GM18519 (cell line): ENCODE measurements at regions not wholly inside any gene's neighbourhood (a gene's known extent, or its start where the extent isn't known, plus 50 kb on each side); places are given as distances from the start of the nearest gene placed in this dataset.

ENCODE experiments used
- ATAC-seq: cut with Tn5 transposase; IDR thresholded peaks from one replicate; pipeline ENCODE4 v1.9.1; 2021; ENCODE audit warnings: mild to moderate bottlenecking, moderate library complexity; ENCODE audit not compliant: unreplicated experiment, low FRiP score

DNA sequence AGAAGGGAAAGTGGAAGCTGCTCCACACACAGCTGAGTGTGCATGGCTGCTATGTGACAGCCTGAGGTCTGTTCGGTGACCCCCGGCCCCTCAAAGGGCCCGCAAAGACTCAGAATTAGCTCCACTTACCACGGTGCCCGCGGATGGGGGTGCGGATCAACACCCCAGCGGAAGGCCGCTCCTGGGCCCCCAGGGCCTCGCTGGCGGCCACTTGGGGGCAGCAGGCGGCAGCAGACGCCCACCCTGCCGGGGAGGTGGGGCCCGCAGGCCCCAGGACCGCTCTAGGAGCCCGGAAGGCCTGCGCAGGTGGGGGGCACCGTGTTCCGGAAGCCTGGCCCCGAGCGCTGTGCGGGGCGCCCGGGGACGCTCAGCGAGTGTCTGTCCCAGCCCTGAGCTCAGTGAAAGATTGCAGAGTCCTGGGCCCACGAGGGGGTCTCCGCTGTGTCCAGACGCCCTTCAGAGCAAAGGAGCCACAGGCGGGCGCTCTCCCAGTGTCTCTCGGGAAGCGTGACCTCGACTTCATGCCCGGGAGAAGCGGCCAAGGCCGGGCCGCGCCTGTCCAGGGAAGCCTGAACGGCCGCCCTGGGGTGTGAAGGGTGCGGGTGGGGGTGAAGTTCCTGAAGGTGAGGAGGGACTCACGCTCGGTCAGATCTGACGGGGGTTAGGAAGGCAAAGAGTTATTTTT lies 118.7 kb downstream of the VAPA start:
- no peak for ATAC-seq

DNA sequence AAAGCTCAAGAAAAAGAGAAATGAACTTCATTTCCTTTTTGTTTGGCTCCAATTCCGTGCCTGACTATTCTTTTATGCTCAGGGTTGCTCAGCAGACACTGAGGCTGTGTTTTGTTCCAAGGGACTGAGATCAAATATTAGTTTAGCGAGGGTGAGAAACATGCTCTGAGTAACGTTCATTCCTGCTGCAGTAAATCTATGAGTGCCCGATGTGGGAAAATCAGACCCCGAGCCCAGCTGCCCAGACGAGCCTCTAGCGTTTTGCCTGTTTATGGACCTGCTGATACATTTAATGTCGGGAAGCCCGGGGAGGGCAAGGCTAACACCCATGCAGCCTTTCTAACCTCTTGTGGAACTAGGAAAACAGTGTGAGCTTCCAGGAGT lies 119.2 kb downstream of the VAPA start:
- no peak for ATAC-seq

DNA sequence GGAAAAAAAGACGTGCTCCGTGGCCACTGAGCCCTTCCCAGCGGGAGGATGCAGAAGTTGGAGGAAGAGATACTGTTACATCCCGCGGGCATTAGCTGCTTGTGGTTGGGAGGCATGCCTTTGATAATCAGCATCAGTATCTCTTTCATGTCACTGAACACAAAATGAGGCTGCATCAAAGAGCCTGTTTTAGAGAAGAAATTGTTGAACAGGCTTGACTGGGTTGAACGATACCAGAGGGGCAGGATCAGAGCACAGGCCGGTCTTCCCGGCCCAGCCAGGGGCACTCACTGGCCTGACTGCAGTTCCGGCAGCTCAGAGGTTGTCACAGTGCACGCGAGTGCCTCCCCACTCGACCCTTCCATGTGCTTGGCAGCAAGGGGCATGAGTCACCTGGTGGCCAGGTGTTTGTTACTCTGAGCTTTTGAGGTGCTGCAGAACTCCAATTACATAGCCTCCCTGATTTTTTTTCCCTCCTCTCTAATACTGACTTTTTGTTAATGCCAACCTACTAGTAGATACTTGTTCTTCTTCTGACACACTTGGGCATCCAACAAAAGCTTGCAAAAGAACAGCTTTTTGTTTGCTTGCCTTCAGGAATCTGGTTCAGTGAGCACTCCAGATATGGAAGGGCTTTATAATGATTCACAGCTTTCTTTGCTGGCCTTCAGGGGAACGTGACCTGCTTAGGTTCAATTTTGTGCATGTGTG lies 121.6 kb downstream of the VAPA start:
- ATAC-seq = no peak

DNA sequence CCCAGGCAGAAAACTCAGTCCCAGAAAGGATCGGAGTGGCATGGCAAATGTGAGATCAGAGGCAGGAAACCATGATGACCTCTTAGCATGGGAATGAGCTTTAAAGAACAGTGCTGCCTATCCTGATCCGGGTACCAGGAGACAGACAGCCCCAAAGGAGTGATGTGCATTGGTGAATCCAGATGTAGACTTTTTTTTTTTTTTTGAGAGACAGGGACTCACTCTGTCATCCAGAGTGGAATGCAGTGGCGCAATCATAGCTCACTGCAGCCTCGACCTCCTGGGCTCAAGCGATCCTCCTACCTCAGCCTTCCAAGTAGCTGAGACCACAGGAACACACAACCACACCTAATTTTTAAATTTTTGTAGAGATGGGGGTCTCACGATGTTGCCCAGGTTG lies 122.7 kb downstream of the VAPA start:
- no peak for ATAC-seq

DNA sequence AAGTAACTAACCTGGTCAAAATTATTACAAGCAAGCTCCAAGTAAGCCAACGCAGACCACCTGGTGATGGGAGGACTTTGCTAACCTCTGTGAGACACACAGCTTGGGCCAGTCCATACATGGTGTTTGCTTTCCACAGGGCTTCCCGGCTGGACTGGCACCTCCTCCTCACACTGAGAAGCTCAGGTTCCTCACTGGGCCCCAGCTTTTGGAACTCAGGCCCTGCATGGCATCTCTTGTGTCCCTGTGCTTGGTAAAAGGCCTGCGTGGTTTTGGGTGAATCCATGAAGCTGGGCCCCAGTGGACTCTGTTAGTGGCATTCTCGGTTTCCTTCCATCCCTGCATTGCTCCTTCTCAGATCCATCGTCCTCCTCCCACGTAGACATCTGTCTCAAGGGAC lies 123.4 kb downstream of the VAPA start:
- ATAC-seq = no peak

DNA sequence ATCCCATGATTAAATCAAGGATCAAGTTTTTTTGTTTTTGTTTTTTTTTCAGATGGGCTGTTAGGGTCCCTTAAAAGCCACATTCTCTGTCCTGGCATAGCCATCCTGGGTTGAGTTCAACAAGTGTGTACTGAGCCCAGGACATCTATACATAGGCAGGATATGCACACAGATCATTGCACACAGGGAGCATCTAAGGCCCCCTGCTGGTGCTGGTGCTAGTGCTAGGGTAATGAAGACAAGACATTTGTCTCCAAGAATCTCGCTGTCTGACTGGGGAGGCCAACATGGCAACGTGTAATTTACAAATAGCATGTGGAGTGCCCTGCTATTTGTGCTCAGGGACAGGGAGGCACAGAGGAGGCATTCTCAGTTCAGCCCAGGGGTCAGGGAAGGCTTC lies 124.5 kb downstream of the VAPA start:
- ATAC-seq = no peak

DNA sequence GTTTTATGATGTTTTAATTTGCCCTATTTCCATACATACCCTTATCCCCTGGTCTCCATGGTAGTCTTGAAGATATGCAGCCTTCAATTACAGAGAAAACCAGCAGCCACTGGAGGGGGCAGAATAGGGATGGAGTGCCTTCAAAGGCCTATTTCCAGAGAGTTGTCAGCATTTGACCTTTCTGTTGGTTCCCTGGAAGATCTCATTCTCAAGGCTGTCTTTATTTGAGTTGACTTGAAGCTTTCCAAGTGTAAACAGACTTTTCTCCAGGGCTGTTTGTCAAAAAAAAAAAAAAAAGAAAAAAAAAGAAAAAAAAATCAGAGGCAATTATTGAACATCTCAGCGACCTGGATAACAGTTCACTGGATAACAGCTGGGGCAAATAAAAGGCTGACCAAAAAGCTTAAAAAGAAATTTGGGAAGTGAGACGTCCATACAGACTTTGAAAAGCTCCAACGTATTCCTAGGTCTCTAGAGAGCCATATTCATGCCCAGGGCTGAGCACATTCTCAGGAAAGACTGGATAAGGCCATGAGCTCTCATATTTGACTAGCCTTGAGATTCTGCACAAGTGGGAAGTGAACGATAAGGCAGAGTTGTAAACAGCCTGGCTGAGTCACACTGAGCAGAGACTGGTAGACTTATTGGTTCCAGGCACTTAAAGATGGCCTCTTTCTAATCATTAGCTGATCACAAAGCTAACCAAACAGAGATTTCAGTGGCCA lies 126.6 kb downstream of the VAPA start:
- ATAC-seq = no peak

DNA sequence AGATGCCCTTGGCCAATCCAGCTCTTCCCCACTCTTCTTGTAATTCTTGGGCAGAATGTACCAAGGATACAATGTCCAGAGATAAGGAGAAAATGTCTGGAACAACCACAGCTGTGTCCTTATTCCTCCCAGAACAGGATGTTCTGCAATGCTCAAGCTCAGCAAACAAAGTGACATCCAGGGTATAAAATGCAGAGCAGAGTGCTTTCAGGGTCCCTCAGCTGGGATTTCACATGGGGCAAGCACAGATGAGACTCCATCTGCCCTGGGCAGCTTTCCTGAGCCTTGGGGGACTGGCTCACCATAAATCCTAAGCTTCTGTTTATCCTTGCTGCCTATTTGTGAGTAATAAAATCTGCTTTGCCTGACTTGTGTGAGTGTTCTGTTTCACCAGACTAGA lies 127.4 kb downstream of the VAPA start:
- no peak for ATAC-seq

DNA sequence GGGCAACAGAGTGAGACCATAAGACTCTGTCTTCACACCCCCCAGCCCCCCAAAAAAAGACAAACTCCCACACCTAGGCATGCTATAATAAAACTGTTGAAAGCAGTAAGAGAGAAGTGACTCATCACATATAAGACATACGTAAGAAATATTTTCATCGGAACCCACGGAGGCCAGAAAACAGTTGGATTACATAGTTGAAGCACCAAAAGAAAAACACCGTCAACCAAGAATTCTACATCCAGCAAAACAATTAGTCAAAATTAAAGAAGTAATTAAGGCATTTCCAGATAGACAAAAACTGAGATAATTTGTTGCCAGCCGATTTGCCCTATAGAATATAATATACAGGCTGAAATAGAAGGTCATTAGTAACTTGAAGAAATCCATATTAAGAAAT lies 128.7 kb downstream of the VAPA start:
- no peak for ATAC-seq

DNA sequence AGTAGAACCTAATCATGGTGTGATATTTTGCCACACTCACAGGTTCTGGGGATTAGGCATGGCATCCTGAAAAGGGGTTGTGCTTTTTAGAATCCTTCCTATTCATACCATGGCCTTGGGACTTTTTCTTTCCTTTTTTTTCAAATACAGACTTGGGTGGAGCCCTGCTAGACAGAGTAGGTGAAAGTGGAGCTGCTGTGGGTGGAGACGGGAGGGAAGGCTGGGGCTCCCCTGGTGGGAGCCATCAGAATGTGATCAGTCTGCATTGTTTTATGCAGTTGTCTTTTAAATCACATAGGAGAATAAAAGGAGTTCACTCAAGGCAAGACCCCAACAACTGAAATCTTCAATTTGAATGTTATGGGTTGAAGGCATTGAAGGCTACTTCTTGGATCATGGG lies 130.2 kb downstream of the VAPA start:
- ATAC-seq = no peak

DNA sequence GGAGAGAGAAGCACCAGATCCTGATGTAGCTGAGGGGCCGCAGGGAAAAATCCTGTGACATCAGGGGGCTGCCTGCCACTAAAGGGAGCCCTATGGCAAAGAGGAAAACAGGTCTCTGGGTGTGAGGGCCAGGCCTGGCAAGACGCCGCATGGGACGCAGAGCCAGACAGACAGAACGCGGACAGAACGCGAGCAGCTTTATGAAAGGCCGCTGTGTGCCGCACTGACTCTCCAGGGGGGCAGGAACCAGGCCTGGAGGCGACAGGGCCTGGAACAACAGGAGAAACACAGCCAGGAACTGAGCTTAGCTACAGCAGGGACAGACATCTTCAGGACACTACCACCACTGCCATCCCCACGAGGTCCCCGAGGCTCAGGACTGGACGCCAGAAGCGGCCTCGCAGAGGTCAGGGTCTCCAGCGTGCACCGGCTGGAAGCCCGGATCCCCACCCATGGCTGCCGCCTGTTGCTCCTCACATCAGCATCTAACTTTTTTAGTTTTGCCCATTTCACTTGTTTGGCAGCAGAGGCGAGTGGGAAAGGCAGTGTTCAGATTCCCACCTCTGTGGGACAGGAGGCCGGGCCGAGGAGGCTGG lies 131.6 kb downstream of the VAPA start:
- no peak for ATAC-seq

DNA sequence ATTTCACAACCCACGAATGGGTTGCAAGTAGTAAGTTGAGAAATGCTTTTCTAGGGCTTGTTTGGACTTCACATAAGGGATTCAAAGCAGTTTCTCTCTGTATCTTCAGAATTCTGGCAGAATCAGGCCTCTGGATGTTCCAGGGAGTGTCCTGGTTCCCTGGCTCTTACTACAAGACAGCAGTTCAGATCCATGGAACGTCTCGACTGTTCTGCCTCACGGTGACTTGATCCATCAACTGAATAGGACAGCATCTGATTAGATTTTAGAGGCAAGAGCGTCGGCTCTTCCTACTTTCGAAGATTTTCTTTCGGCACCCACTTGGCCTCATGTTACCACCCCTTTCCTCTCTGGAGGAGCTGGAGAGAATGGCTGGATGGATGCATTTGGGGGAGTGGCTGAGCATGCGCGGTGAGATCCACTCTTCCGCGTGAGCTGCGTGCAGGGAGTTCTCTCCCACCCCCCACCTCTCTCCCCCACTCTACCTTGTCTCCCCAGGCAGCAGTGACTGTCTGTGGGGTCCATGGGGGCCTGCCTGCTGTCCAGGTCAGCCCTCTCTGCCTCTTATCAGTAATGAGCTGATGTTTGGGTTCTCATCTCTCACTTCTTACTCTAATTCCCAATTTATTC lies 132.5 kb downstream of the VAPA start:
- ATAC-seq = no peak

DNA sequence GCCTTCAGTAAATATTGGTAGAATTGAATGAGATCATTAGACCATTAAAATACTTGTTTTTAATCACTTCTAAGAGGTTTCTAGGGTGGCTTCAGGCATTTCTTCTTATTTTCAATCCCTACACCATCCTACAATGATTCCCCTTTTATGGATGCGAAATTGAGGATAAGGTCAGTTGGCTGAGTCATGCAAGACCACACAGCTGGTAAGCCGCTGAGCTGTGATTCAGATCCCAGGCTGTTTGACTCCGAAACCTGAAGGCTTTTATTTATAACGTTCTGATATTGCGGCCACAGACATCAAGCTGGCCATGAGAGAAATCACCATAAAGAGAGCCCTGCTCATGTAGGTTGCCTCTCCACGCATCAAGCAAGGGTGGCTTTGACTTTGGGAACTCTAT lies 133.4 kb downstream of the VAPA start:
- ATAC-seq = no peak

DNA sequence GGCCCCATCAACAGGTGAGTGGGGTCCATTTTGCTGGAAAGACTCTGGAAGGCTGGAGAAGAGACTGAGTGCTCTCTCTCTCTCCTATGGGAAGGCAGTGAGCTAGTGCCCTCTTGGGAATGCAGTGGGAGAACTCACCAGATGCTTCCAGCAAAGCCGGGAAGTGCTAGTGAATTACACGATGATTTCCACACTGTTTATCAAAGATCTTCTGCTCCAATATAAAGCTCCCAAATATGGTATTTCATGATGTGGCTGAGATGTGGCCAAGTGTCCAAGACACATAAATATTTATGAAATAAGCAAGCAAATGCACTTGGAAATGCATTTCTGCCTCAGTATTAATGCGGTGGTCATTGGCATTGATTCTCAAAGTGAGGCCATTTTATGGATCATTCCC lies 135.9 kb downstream of the VAPA start:
- no peak for ATAC-seq

DNA sequence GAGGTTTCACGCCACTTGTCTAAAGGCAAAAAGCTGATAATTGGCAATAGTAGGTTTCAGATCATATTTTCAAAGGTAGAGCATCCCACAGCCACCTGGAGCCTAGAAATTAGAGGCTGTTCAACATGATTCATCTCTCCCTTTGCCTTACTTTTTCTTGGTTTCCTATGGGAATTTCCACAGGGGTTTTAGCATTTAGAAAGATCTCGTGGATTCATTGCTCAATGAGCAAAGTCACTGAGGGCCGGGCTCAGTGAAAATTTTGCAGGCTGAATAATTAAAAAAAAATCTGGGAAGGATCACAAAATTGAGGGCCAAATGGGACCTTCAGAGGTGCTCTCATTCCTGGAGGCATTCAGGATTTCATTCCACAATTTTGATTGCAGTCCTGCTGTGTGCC lies 137.1 kb downstream of the VAPA start:
- ATAC-seq = no peak

DNA sequence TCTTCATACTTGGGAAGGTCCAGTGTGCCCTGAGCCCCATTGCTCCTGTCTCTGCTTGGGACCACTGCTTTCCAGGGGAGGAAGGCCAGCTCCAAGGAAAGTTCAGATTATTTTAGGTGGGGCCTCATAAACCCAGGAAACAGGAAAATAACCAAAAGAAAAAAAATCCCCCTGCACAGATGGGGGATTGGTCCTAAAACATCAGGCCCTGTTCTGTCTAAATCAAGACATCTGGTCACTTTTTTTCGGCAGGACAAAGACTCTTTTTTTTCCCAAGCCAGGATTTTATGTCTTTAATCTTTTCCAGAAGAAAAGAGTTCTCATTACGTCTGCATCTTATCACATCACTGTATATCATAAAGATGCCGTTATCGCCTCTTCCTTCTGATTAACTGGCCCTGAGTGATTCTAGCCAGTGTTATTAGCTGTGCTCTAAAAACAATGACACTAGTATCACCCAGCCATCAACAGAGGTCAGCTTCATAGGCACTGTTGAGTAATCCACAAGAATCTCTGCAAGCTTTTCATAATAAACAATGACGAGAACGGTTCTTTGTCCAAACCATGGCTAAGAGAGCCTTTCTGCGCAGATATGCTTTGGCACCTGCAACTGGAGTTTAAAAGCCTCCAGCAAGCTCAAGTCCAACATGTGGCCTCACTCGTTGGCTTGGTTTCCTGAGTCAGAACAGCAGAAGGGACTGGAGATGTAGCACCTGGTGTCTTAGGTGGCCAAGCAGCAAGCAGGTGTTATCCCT lies 138.2 kb downstream of the VAPA start:
- ATAC-seq = no peak

DNA sequence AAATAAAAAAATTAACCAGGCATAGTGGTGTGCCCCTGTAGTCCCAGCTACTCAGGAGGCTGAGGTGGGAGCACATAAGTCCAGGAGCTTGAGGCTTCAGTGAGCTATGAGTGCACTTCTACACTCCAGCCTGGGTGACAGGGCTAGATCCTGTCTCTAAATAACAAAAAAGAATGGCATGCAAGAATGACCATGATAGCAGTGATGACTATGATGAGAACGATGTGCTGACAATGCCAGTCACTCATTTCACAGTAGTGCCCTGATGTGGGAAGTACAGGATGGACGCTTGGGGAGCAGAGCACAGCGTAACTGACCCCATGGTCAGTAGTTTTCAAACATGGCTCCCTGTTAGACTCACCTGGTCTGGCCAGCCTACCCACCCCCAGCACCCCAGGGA lies 139.1 kb downstream of the VAPA start:
- no peak for ATAC-seq

DNA sequence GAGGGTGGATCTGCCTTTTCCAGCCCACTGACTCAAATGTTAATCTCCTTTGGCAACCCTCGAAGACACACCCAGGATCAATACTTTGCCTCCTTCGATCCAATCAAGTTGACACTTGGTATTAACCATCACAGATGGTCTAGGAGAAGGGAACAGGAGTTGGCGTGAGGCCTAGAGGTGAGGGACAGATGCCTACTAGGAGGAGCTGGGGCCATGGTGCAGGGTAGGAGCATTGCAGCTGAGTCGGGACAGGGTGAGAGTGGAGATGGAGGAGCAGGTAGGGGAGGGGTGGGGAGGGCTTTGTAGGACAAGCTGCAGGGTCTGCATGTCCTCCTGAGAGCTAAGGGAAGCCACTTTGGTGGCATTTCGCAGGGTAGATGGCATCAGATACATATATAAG lies 140.0 kb downstream of the VAPA start:
- ATAC-seq = no peak

DNA sequence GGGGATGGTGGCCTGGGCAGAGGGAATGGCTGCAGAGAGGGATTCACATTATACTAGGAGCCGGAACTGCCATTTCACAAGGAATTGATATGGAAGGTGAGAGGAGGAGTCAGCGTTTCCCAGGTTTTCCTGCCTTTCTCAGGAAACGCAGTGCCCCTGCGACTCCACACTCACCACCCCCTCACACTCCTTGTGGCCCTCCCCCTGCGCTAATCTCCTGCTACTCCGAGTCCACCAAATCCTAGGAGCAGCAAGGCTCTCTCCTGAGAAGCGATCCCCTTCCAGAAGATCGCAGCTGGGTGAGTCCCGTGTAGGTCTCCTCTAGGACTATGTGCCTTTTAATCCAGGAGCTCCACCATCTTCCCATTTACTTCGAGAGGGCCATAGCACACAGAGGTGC lies 140.6 kb downstream of the VAPA start:
- no peak for ATAC-seq

DNA sequence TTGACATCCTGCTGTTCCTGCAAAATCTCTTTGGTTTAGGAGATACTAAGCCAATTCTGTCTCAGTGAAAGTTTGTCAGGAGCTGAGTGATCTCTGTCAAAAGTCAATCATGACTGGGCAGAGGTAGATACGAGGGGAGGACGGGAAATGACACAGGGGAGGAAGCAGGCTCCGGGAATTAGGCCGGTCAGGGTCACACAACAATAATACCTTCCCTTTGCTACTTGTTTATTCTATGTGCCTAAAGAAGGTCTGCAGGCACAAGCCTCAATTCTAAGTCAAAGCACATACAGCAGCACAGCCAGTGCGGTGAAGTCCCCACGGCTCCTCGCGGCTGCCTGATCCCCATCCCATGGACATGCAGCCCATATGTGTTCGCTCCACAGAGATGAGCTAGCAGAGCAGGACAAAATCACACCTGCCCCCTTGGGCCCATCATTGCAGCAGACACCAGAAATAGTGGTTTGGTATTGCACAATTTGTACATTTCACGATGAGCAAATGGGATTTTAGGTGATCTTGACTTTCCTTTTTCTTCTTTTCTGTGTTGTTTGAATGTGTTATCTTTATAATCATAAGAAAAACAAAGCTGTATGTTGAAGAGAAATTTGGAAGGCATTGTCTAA lies 141.4 kb downstream of the VAPA start:
- ATAC-seq = no peak
